GM12872 (cell line): ENCODE measurements at regions not wholly inside any gene's neighbourhood (a gene's known extent, or its start where the extent isn't known, plus 50 kb on each side); places are given as distances from the start of the nearest gene placed in this dataset.

Experiments
- CTCF ChIP-seq: IDR thresholded peaks from 3 replicates; pipeline ENCODE4 v1.5.1; 2011; ENCODE audit warnings: low read depth, mild to moderate bottlenecking, low read length, moderate library complexity; ENCODE audit not compliant: insufficient read depth

DNA sequence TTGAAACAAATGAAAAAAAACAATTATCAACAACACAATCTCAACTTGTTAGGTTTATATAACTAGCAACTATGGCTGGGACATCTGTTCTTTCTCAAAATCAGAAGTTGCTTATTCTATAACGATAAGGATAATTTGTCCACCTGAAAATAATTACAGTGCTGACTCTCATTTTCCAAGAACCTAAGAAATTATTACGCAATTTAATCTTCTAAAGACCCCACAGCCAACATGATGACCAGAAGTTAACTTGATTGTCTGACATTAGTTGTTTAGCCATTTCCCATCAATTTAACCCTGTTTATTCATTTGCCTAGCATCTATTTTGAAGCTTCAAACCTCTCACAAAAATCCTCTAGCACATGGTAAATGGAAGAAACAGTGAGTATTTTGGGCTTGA, 293.8 kb downstream of the ELAVL2 start:
- no peak for TF ChIP-seq CTCF

- TF ChIP-seq CTCF = no peak
Measured at GRCh38 chr9:23537192-23538066, 288.6 kb downstream of the ELAVL2 start.

- TF ChIP-seq CTCF = no peak
Measured at GRCh38 chr9:23538067-23538402, 288.0 kb downstream of the ELAVL2 start.

GRCh38 chr9:23538461-23539003, 287.5 kb downstream of the ELAVL2 start:
- no peak for TF ChIP-seq CTCF

DNA sequence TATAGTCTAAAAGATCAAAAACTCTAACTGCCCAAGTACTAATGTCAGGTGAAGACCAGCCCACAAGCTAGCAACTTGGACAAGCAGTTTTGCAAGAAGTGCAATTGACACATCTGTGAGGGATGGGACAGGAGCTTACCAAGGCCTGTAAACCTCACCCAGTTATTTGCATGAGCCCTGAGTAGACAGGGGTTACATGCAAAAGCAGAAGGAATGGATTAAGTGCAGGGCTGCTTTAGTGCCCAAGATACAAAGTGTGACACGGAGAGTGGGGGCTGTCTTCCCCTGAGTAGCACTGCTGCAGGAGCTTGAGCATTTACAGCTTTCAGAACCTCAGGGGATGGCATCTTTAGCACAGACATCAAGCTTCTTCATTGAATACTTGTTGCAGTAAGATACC, 286.7 kb downstream of the ELAVL2 start:
- TF ChIP-seq CTCF = no peak

GRCh38 chr9:23541976-23542375, 284.1 kb downstream of the ELAVL2 start:
- TF ChIP-seq CTCF = no peak

GRCh38 chr9:23542438-23542837, 283.6 kb downstream of the ELAVL2 start:
- no peak for TF ChIP-seq CTCF
